Activated CD4-positive, alpha-beta T cell treated with anti-CD3 and anti-CD28 coated beads, Interleukin-2, Interleukin-4, amounts not matched to agents 100 ng/mL and 50 ng/mL, durations not matched to agents 16 hours and 8 hours (primary cell): ENCODE measurements at regions not wholly inside any gene's neighbourhood (a gene's known extent, or its start where the extent isn't known, plus 50 kb on each side); places are given as distances from the start of the nearest gene placed in this dataset.
"Not testable (repeated sequence)": the region's sequence is repeated elsewhere in the genome, so short reads cannot be mapped to it uniquely, and the experiment has no call there.

Source experiments
- DNase-seq: peaks from one replicate; pipeline ENCODE4 v3.0.0-alpha.2; 2020; ENCODE audit warnings: low spot score

DNA sequence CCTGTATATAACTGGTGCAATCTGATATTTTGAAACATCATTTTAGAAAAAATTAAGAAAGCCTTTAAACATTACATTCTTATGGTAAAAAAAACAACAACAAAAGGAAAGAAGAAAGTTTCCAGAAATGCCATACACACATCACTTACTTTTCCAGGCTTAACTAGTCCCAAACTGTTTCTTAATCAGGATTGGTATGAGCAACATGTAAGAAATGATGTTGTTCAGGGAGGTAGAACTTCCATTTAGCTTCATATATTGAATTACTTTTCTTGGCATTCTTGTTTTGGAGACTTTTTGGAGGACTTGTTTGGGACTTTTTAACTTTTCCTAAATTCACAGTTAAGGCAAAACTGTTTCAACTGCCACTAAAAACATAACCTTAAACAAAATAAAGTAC is 791.5 kb downstream of the METTL15 start:
- no peak for DNase-seq

DNA sequence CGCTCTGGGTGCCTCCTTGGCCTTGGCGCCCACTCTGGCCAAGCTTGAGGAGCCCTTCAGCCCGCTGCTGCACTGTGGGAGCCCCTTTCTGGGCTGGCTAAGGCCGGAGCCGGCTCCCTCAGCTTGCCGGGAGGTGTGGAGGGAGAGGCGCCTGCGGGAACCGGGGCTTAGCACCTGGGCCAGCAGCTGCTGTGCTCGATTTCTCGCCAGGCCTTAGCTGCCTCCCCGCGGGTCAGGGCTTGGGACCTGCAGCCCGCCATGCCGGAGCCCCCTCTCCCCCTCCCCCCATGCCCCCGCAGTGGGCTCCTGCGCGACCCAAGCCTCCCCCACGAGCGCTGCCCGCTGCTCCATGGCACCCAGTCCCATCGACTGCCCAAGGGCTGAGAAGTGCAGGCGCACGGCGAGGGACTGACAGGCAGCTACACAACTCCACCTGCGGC is 782.4 kb downstream of the METTL15 start:
- not testable (repeated sequence) for DNase-seq

DNA sequence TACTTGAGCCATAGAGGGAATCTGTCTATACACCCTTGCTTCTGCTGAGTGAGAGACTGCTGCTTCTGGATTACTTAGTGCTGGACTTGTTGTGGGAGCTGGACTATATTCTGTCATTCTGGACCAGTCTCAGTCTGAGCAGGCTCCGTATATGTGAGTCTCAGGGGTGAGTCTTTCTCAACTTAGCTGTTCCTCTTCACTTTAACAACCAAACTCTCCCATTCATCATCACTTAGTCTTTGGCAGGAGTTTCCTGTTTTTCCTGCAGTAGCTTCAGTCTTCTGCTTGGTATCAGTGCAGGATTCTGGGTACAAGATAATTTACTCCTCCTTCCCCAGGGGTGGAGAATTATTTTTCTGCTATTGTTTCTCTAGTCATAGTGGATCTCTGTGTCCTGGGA is 779.5 kb downstream of the METTL15 start:
- no peak for DNase-seq

DNA sequence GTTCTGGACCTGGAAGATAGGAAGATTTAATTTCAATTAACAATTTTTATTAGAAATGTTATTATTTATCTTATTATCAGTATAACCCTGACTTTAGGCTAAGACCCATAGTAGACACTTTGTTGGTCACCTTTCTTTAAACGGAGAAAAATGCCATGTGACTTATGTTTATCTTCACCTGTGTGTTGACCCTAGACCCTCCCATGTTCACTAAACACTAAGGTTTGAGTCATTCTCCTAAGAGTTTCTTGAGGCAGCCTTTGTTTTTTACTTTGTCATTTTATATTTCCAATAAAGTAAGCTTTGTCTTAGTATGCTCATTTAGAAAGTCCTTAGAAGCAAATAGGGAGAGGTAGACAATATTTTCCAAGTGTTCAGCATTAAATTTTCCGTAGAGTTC is 771.7 kb downstream of the METTL15 start:
- no peak for DNase-seq

DNA sequence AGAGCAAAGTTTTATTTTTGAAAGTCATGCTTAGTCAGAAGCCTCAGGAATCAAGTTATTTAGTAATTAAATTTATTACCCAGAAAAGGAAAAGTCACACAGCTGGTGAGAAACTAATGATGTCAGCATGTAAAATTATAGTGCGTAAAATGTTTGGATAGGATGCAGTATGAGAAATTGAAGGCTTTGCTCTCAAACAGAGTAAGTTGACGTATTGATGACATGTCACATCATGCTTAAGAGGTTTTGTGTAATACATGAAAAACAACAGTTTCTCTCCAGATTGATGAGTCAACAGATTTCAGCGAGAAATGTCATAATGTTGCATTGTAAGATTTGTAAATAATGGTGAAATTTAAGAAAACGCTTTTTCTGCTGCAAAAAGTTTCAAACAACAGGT is 769.8 kb downstream of the METTL15 start:
- DNase-seq: no peak

DNA sequence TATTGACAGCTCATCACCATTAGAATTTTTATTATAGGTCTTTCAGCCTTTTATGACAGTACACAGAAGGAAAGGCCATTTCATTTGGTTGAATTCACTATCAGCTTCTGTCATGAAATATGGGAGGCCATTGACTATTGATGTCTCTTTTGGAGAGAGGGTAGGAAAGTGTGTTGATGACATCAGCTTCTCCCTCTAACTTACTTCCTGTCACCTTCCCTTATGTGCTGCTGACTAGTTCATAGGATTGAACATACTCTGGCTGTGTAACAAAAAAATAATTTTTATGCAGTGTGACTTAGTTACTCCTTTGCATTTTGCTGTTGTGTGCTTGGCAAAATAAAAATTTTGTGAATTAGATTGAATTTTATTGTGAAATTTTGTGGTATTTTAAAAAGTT is 769.2 kb downstream of the METTL15 start:
- DNase-seq: no peak

DNA sequence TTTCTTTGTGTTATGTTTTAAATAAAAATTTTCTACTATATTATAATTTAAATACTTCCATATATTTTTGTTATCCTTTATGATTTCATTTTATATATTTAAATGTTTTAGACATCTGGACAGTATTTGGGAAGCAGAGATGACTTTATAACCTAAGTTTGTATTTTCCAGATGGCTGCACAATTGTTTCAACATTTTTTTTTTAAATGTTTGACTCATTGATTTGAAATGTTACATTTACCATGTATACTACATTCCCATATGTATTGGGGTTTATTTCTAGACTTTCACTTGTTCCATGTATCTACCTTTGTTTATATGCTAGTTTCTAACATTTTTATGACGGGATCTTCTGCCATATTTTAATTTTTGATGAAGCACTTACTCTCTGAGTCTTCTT is 766.5 kb downstream of the METTL15 start:
- no peak for DNase-seq

DNA sequence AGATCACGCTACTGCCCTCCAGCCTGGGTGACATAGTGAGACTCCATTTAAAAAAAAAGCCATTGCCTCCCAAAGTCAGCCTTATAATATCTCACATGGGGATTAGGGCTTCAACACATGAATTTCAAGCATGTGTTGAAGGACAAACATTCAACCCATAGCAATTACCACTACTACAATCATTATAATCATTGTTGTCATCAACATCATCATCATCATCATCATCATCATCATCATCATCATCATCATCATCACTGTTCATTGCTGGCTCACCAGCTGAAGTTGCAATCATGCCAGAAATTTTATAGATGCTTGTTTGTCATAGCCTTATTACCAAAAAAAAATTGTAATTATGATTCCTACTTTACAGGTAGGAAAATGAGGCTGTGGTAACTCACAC is 762.9 kb downstream of the METTL15 start:
- no peak for DNase-seq

DNA sequence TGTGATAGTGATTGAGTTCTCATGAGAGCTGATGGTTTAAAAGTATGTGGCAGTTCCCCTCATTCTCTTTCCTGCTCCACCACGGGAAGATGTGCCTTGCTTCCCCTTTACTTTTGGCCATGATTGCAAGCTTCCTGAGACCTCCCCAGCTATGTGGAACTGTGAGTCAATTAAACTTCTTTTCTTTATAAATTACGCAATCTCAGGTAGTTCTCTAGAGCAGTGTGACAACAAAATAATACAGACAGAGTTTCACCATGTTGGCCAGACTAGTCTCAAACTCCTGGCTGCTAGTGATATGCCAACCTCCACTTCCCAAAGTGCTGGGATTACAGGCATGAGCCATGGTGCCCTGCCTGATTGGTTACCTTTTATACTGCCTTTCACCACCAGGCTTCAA is 755.2 kb downstream of the METTL15 start:
- no peak for DNase-seq

DNA sequence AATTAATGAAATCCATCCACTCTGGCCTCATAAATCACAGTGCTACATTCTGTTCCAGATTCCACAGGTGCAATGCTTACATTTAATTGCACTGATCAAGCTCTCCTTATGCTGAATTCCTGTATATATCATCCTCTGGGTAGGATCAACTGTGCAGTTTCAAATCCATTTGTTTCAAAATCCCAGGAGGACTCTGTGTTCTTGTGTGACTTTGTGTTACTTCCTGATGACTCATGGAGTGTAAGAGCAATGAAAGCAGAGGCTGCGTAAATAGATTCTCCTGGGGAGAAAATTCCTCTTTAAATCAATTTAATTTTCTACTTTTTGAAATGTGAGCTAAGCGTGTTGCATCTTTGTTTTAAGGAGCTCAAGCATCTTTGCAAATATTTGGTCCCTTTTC is 752.7 kb downstream of the METTL15 start:
- no peak for DNase-seq

DNA sequence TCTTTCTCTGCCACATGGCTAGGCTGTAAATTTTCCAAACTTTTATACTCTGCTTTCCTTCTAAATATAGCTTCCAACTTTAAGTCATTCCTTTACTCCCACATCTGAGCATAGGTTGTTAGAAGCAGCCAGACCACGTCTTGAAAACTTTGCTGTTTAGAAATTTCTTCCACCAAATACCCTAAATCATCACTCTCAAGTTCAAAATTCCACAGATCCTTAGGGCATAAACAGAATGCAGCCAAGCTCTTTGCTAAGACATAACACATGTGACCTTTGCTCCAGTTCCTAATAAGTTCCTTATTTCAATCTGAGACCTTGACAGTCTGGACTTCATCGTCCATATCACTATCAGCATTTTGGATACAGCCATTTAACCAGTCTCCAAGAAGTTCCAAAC is 749.9 kb downstream of the METTL15 start:
- no peak for DNase-seq

DNA sequence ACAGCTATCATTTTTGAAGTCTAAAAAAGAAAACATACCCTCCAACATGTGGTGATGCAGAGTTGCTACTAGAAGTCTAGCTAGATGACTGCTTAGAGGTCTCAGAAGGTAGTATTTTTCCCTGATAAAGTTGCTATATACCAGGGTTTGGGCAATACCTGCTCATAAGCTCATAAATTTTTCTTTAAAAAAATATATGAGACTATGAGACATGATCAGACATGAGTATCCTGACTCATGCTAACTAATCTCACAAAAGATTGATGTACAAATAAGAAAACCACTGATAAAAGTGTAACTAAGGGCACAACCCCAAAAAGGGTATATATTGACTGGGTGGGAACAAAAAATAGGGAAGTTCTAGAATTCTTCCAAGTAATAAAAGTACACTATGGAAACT is 740.9 kb downstream of the METTL15 start:
- DNase-seq: no peak

DNA sequence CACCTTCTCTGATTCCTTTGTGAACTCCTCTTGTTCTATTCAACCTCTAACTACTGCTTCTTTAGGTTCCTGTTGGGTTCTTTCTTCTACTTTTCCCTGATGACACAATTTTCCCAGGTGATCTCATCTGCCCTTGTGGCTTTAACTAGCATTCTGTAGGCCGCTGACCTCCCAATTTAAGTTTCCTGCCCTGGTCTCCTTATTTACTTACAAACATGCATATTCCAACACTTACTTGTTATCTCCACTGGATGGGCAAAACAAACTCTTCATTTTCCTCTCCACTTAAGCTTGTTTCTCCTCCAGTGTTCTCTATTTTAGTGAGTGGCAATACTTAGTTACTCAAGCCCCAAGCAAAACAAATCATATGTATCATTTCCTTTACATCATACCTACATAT is 734.5 kb downstream of the METTL15 start:
- DNase-seq: no peak

DNA sequence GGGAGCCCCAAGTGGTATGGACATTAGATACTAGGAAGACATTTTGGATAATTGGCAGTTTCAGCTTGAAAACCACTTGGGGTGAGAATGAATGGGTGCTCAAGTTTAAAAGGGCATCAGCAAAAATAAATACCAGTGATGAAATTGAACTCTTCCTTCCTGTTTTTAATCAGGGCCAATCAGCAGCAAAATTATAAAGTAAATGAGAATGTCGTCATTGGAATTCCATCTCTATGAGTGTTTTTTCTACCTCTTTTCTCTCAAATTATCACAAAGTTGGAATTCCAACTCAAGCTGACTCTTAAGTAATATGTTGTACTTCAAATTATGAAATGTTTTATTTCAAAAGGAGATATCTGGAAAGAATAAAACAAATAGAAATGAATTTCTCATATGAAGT is 730.6 kb downstream of the METTL15 start:
- DNase-seq: no peak

DNA sequence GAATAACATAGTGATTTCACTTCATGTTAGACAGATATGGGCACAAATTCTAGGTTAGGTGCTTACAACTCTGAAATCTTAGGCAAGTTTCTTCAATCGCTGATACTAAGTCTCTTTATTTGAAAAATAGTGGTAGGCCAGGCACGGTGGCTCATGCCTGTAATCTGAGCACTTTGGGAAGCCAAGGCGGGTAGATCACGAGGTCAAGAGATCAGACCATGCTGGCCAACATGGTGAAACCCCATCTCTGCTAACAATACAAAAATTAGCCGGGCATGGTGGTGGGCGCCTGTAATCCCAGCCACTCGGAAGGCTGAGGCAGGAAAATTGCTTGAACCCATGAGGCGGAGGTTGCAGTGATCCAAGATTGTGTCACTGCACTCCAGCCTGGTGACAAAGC is 729.4 kb downstream of the METTL15 start:
- DNase-seq: no peak

DNA sequence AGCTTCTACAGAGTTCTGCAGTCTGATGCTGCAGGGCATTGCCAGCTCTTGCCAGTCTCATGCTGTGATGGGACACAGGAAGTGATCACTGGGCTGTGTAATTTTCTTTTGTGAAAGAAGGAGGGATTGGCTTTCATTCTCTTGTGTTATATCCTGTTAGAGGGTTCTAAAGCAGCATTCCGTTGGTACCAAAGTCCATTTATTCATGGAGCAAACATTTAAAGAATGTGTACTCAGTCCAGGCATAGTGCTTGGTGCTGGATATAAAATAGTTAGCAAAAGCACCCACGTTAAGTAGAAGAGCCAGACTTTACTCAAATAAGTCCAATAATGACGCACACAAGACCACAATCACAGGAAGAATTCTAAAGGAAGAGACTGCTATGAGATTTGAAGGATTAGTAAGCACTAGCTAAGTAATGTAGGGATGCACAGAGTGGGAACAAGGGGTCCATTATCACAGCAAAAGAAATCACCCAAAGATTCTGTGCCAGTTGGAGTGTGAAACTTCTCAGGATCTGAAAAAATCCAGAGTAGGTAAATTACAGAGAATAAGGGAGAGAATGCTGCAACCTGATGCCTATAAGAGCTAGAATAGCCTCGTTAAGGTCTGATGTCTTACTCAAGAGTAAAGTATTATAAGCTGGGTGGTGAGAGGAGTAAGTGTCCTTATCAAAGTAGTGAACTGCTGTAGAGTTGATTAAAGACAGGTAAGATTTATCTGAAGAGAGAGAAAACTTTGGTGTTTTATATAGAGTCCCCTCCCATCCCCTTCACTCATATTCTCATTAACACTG is 728.3 kb downstream of the METTL15 start:
- no peak for DNase-seq

DNA sequence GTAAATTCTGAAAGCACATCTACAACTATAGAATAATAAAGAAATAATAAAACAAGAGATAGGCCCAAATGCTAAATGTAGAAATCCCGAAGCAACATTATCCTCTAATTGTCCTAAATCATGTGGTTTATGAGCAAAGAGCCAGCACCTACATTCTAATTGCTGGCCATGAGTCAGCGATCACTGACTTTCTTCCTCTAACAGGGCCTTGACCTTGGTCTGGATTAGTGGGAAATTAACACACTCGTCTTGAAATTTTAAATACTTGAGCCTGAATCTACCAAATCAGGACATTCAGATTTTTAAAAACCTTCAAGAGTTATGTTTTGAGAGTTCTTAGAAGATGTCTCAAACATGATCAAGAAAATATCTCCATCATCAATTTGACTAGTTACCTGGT is 727.6 kb downstream of the METTL15 start:
- DNase-seq: no peak

DNA sequence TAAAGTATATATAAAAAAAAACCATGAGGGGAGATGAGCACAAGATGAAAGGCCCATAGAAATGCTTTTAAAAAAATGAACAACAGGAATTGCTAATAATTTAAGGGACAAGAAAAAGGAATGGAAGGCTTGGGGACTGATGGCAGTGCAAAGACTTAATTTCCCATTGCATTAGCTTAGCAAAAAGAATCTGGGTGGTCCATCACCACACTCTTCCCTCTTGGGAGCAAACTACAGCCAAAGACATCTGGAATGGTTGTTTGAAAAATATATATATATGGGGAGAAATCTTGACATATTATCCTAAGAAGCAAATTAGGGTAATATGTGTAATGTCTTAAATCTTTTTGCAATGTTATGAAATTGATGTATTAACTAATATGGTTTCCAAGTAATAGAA is 727.1 kb downstream of the METTL15 start:
- DNase-seq: no peak

DNA sequence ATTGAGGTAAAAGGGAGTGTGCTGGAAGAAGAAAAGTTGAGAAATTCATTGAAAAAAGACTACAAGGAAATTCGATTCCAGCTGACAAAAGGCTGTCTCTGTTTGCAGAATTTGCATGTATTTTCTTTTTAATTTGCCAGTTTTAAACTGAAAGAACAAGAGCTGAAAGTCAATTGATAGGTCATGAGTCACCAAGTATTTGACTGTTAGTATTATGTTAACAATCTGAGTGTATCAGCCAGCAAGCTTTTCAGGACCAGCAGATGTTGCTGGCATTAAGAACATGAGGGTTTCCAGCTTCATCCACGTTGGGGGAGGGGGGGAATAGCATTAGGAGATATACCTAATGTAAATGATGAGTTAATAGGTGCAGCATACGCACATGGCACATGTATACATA is 726.7 kb downstream of the METTL15 start:
- DNase-seq: no peak

DNA sequence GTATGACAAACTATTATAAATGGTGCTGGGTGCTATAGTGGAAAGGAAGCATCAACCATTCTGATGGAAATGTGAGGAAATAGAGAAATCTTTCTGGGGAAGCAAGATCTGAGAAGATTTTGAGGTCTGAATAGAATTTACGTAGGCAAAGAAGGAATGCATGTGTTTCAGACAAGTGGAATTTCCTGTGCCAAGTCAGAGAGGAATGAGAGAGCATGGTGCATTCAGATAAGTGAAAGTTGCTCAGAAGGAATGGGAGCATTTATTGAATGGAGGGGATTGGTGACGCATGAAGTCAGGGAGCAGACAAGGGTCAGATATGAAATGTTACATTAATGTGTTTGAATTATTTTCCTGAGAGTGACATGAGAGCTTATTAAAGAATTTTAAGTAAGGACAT is 725.5 kb downstream of the METTL15 start:
- no peak for DNase-seq

DNA sequence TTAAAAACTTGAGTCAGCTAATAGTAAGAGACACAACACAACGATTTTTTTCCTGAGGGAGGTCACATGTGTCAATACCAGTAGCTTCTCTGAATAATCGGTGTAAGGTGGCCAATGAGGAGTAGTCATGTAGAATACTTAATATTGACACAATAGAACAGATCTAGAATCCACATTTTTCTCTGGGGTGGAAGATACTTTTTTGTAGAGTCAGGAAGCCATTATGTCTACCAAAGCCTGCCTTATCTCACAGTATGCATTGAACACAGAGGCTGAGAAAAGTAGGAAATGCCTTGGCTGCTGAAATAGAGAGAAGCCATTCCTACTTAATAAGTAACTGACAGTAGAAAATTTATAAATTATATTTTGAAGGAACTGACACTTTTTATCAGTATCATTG is 725.0 kb downstream of the METTL15 start:
- no peak for DNase-seq

DNA sequence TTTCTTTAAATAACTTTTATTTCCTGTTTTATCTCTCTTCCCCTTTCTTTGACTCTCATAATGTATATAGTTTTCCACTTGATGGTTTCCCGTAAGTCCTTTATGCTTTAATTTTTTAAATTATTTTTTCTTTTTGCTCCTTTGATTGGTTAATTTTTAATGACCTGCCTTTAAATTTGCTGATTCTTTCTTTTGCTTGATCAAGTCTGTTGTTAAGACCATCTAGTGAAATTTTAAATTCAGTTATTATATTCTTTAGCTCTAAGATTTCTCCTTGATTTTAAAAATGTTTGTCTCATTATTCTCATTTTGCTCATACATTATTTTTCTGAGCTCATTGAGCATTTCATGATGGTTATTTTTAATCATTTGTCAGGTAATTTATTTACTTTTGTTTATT is 718.6 kb downstream of the METTL15 start:
- DNase-seq: no peak

DNA sequence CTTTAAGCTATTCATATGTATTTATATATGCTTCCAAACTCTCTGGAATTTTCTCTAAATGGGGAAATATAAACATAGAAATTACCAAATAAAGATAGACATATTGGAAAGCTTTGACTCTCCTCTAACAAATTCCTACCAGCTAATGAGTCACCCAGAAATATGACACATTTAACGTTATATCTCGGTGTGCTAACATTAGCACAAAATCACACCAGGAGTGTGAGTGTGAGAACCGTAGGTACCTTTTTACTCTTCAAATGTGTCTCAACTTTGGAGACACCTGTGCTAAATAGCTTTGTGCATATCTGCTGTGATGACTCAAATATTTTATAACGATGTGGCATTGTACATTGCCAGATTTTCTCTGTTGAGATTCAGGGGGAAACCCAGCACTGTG is 714.4 kb downstream of the METTL15 start:
- DNase-seq: no peak

DNA sequence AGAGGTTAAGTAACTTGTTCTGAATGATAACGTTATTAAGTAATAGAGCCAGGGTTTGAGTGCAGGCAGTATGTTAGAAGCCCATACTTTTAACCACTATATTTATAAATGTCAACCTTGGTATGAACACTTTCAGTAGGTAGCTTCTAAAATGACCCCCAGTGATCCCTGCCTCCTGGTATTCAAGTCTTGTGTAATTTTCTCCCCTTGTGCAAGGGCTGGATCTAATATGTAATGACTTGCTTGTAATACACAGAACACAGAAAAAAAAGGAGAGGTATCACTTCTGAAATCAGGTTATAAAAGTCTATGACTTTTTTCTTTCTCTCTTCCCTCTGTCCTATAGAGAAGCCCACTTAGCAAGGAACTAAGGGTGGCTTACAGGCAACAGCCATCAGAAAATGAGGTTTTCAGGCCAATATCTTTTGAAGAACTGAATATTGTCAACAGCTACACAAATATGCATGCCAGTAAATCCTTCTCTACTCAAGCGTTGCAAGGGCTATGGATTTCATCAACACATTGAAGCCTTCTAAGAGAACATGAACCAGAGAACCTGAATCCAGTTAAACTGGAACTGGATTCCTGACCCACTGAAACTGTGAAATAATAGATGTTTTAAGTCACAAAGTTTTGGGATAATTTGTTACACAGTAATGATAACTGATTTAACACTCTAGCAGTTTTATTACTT is 712.3 kb downstream of the METTL15 start:
- no peak for DNase-seq
